GM06990 (cell line): ENCODE measurements at regions not wholly inside any gene's neighbourhood (a gene's known extent, or its start where the extent isn't known, plus 50 kb on each side); places are given as distances from the start of the nearest gene placed in this dataset.
A peak's percentile ranks its signal among the peaks of the same experiment; 100 is the strongest.

Experiments used
- DNase-seq: peaks from one replicate; pipeline ENCODE4 v3.0.0-alpha.2; 2011; ENCODE audit not compliant: insufficient read length; ENCODE audit errors: extremely low read depth
- H3K27me3 ChIP-seq: replicated peaks from 2 replicates; pipeline ENCODE4 v1.6.0; 2011; ENCODE audit warnings: low read length; ENCODE audit not compliant: control insufficient read depth, insufficient read depth
- H3K36me3 ChIP-seq: 2 replicates; pipeline ENCODE4 v1.5.1; 2011; ENCODE audit warnings: low read length; ENCODE audit not compliant: control insufficient read depth, insufficient read depth
- H3K4me3 ChIP-seq: replicated peaks from 2 replicates; pipeline ENCODE4 v1.5.1; 2011; ENCODE audit warnings: low read depth, mild to moderate bottlenecking, control low read depth, low read length
- CTCF ChIP-seq: IDR thresholded peaks from 2 replicates; pipeline ENCODE4 v1.5.1; 2011; ENCODE audit warnings: low read length, control low read depth, mild to moderate bottlenecking, inconsistent platforms; ENCODE audit not compliant: insufficient read depth, poor library complexity, severe bottlenecking

GRCh38 chr6:12474167-12475140 is 184.3 kb downstream of the EDN1 start:
- no peak for TF ChIP-seq CTCF
- peak; percentile 24 for DNase-seq
- H3K36me3 ChIP-seq: no peaks in the 10 kb centered on the region
- H3K4me3 ChIP-seq: no peak overlapping the region
- no peaks in the 10 kb centered on the region for H3K27me3 ChIP-seq

DNA sequence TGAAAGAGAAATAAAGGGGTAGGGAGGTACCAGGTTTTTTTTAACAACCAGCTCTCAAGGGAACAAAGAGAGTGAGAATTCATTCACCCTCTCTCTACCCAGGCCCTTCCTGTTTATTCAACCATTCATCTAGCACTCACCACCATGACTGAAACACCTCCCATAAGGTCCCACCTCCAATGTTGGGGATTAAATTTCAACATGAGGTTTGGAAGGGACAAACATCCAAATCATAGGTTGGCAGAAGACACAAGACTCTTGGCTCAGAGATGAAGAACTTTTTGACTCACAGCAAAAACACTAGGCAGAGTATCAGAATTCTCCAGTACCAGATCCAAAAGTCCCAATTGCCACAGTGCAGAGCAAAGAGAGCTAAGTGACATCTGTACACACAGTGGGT is 186.3 kb downstream of the EDN1 start:
- H3K36me3 ChIP-seq: no peaks in the 10 kb centered on the region

GRCh38 chr6:12477616-12478015 is 187.5 kb downstream of the EDN1 start:
- Histone ChIP-seq H3K36me3 (no peaks in the 10 kb centered on the region), H3K4me3 (no peak overlapping the region), H3K27me3 (no peaks in the 10 kb centered on the region)
- DNase-seq: no peak
- no peak for TF ChIP-seq CTCF

More for the DNA sequence above, 186.3 kb downstream of the EDN1 start:
- no peaks in the 10 kb centered on the region for H3K27me3 ChIP-seq
- no peak for DNase-seq
- no peak overlapping the region for H3K4me3 ChIP-seq
- TF ChIP-seq CTCF: no peak

- no peak for TF ChIP-seq CTCF
- DNase-seq: no peak
- no peaks in the 10 kb centered on the region for H3K36me3 ChIP-seq
- no peaks in the 10 kb centered on the region for H3K27me3 ChIP-seq
- no peak overlapping the region for H3K4me3 ChIP-seq
These were observed 188.8 kb downstream of the EDN1 start for GRCh38 chr6:12478921-12479320.

DNA sequence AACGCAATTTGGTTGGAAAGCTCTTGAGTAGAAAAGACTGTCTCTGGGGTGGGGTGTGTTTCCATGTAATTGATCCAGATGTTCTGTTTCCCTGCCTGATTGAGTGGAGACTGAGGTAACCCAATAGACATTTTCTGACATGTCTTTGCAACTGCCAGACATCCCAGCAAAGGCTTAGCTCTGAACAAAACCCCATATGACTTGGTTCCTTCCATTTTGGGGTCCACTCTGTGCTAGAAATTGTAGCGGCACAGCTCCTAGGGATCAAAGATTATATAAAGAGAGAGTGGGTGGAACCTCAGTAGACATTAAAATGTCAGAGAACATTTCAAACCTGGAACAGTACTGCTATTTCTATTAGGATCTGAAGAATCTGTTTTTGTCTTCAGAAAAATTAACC is 189.3 kb downstream of the EDN1 start:
- no peak overlapping the region for H3K4me3 ChIP-seq
- TF ChIP-seq CTCF: no peak
- no peak for DNase-seq

GRCh38 chr6:12479881-12480280 is 189.7 kb downstream of the EDN1 start:
- no peaks in the 10 kb centered on the region for H3K27me3 ChIP-seq
- no peak for DNase-seq
- no peak overlapping the region for H3K4me3 ChIP-seq
- no peak for TF ChIP-seq CTCF
- H3K36me3 ChIP-seq: no peaks in the 10 kb centered on the region

More for the DNA sequence above, 189.3 kb downstream of the EDN1 start:
- Histone ChIP-seq H3K36me3 (no peaks in the 10 kb centered on the region), H3K27me3 (no peaks in the 10 kb centered on the region)
